ENCODE measurements at regions not wholly inside any gene's neighbourhood (a gene's known extent, or its start where the extent isn't known, plus 50 kb on each side); places are given as distances from the start of the nearest gene placed in this dataset.

DNA sequence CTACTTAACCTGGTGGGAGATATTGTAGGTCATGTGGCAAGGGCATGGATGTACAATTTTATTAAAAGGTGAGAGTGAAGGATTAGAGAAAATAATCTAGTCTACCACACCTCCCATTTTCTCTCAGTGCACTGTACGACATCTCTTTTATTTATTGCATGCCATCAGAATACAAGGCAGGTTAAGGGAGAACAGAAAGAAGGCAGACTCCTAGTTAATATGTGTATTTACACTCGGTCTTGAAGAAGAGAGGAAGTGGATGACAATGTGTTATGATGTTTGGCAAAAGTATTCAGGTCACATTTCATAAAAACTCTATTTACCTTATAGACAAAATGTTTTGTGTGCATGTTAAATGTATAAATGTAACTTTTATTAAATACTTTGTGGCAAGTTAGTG, 306.1 kb downstream of the CTH start:
- H4K20me1 ChIP-seq (ENCODE audit: insufficient read depth, low read length), result no peaks in the 10 kb centered on the region
- H3K4me3 ChIP-seq (ENCODE audit: insufficient read depth, low read length), result no peak overlapping the region
- no peaks in the 10 kb centered on the region for H3K36me3 ChIP-seq (ENCODE audit: insufficient read depth, low read length)
- no peaks in the 10 kb centered on the region for H3K27me3 ChIP-seq (ENCODE audit: insufficient read depth, low read length)
- DNase-seq (ENCODE audit: insufficient read length, low spot score, missing footprints), result no peak
- H3K27ac ChIP-seq (ENCODE audit: low read depth, low read length), result no peak overlapping the region
- TF ChIP-seq, protein P1, sequence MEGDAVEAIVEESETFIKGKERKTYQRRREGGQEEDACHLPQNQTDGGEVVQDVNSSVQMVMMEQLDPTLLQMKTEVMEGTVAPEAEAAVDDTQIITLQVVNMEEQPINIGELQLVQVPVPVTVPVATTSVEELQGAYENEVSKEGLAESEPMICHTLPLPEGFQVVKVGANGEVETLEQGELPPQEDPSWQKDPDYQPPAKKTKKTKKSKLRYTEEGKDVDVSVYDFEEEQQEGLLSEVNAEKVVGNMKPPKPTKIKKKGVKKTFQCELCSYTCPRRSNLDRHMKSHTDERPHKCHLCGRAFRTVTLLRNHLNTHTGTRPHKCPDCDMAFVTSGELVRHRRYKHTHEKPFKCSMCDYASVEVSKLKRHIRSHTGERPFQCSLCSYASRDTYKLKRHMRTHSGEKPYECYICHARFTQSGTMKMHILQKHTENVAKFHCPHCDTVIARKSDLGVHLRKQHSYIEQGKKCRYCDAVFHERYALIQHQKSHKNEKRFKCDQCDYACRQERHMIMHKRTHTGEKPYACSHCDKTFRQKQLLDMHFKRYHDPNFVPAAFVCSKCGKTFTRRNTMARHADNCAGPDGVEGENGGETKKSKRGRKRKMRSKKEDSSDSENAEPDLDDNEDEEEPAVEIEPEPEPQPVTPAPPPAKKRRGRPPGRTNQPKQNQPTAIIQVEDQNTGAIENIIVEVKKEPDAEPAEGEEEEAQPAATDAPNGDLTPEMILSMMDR (IDR thresholded peaks at IDR 0.05; ENCODE audit: extremely low read depth, low read depth, low read length), result no peak
- no peak overlapping the region for H3K4me2 ChIP-seq (ENCODE audit: insufficient read depth, low read length)
- H3K9me3 ChIP-seq (ENCODE audit: low read depth, low read length), result no peaks in the 10 kb centered on the region
- H3K4me1 ChIP-seq (ENCODE audit: insufficient read depth, low read length), result no peaks in the 10 kb centered on the region
- H2AFZ ChIP-seq (ENCODE audit: low read length), result no peak overlapping the region
- no peaks in the 10 kb centered on the region for H3K79me2 ChIP-seq (ENCODE audit: insufficient read depth, low read length)

DNA sequence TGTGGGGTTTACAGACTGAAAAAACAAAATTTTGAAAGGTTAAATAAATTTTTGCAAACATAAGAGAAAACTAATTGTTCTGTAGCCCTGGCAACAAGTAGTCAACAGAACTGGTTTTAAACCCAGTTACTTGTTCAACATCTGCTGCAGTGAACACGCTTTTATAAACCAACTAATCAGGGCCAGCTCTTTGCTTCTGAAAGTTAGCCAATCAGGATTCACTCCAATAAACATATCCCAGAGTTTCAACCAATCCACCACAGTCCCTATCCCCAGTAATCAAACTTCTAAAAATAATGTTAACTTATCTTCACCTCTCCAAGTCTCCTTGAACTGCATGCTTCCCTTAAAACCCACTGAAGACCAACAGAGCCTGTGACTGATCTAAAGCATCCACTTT, 306.6 kb downstream of the CTH start:
- H3K36me3 ChIP-seq (ENCODE audit: insufficient read depth, low read length), result no peaks in the 10 kb centered on the region
- no peak overlapping the region for H2AFZ ChIP-seq (ENCODE audit: low read length)
- H4K20me1 ChIP-seq (ENCODE audit: insufficient read depth, low read length), result no peaks in the 10 kb centered on the region
- H3K9me3 ChIP-seq (ENCODE audit: low read depth, low read length), result no peaks in the 10 kb centered on the region
- peak; percentile 2 for DNase-seq (ENCODE audit: insufficient read length, low spot score, missing footprints)
- no peaks in the 10 kb centered on the region for H3K4me1 ChIP-seq (ENCODE audit: insufficient read depth, low read length)
- H3K79me2 ChIP-seq (ENCODE audit: insufficient read depth, low read length), result no peaks in the 10 kb centered on the region
- no peak overlapping the region for H3K4me2 ChIP-seq (ENCODE audit: insufficient read depth, low read length)
- H3K4me3 ChIP-seq (ENCODE audit: insufficient read depth, low read length), result no peak overlapping the region
- TF ChIP-seq, protein P1 (IDR thresholded peaks at IDR 0.05; ENCODE audit: extremely low read depth, low read depth, low read length), result no peak
- H3K27me3 ChIP-seq (ENCODE audit: insufficient read depth, low read length), result no peaks in the 10 kb centered on the region
- no peak overlapping the region for H3K27ac ChIP-seq (ENCODE audit: low read depth, low read length)

DNA sequence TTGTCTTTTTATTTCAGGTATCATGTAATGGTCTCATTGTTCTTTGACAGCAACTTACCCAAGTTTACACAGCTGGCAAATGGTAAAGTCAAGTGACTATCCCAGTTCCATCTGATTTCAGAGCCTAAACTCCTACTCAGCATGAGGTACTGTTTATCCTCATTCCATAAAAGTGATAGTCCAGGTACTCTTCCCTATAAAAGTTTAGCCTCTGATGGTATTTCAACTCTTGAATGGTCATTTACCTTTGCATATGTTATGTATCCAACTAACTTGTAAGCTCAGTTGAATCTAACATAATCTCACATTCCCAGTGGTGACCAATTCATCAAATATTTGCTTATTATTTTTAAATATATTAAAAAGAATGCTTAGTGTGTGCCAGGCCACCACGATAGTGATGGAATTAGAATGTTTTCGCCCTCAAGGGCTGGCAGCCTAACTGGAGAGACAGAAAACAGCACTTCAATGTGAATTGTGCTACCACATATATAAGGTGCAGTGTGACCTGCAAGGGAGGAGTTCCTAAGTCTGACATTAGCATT, 307.1 kb downstream of the CTH start:
- Histone ChIP-seq H3K27me3 (ENCODE audit: insufficient read depth, low read length) (no peaks in the 10 kb centered on the region), H3K4me1 (ENCODE audit: insufficient read depth, low read length) (no peaks in the 10 kb centered on the region), H3K9me3 (ENCODE audit: low read depth, low read length) (no peaks in the 10 kb centered on the region), H3K79me2 (ENCODE audit: insufficient read depth, low read length) (no peaks in the 10 kb centered on the region), H3K4me2 (ENCODE audit: insufficient read depth, low read length) (no peak overlapping the region), H2AFZ (ENCODE audit: low read length) (no peak overlapping the region), H3K27ac (ENCODE audit: low read depth, low read length) (no peak overlapping the region), H3K4me3 (ENCODE audit: insufficient read depth, low read length) (no peak overlapping the region), H3K36me3 (ENCODE audit: insufficient read depth, low read length) (no peaks in the 10 kb centered on the region), H4K20me1 (ENCODE audit: insufficient read depth, low read length) (no peaks in the 10 kb centered on the region)
- no peak for DNase-seq (ENCODE audit: insufficient read length, low spot score, missing footprints)
- TF ChIP-seq, protein P1 (IDR thresholded peaks at IDR 0.05; ENCODE audit: extremely low read depth, low read depth, low read length), result no peak

DNA sequence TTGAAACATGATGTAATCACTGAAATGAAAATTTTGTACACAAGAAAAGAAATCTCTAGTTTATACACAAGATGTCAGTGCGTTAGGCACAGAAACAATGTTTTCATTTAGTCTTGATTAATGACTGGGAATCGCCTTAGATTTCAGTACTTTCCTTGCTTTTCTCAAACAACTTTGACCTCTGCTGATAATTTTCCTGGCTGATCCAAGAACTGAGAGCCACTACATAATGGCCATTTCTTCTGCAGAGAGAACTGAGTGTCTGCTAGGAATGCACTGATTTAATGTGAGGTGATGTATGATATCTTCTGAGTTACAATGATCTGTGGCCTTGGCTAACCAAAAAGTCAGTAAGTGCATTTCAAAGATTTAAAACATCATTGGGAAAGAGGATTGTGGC, 308.1 kb downstream of the CTH start:
- H3K27ac ChIP-seq (ENCODE audit: low read depth, low read length), result no peak overlapping the region
- no peak overlapping the region for H3K4me3 ChIP-seq (ENCODE audit: insufficient read depth, low read length)
- H4K20me1 ChIP-seq (ENCODE audit: insufficient read depth, low read length), result no peaks in the 10 kb centered on the region
- H3K4me1 ChIP-seq (ENCODE audit: insufficient read depth, low read length), result no peaks in the 10 kb centered on the region
- no peak for DNase-seq (ENCODE audit: insufficient read length, low spot score, missing footprints)
- H3K9me3 ChIP-seq (ENCODE audit: low read depth, low read length), result no peaks in the 10 kb centered on the region
- H3K79me2 ChIP-seq (ENCODE audit: insufficient read depth, low read length), result no peaks in the 10 kb centered on the region
- H3K36me3 ChIP-seq (ENCODE audit: insufficient read depth, low read length), result no peaks in the 10 kb centered on the region
- no peaks in the 10 kb centered on the region for H3K27me3 ChIP-seq (ENCODE audit: insufficient read depth, low read length)
- TF ChIP-seq, protein P1 (IDR thresholded peaks at IDR 0.05; ENCODE audit: extremely low read depth, low read depth, low read length), result no peak
- H2AFZ ChIP-seq (ENCODE audit: low read length), result no peak overlapping the region
- no peak overlapping the region for H3K4me2 ChIP-seq (ENCODE audit: insufficient read depth, low read length)

All from osteoblast (primary cell).